Neural progenitor cell (in vitro differentiated cells): ENCODE measurements at regions not wholly inside any gene's neighbourhood (a gene's known extent, or its start where the extent isn't known, plus 50 kb on each side); places are given as distances from the start of the nearest gene placed in this dataset.

Source experiments
- DNase-seq: peaks from one replicate; pipeline ENCODE4 v3.0.0-alpha.2; 2016; ENCODE audit warnings: low spot score
- H2AFZ ChIP-seq: fragments of 200-600 bp; sonication (generic); replicated peaks from 2 replicates; pipeline ENCODE4 v1.6.1; 2016; ENCODE audit warnings: antibody characterized with exemption
- H3F3A ChIP-seq: fragments of 200-600 bp; sonication (generic); 2 replicates; pipeline ENCODE4 v1.6.1; 2016; ENCODE audit warnings: antibody characterized with exemption, low read depth
- H3K27ac ChIP-seq: fragments of 200-600 bp; sonication (generic); 2 replicates; pipeline ENCODE4 v1.5.1; 2016; ENCODE audit warnings: mild to moderate bottlenecking
- H3K27me3 ChIP-seq: fragments of 200-600 bp; sonication (generic); 2 replicates; pipeline ENCODE4 v1.6.1; 2016; ENCODE audit warnings: mild to moderate bottlenecking, moderate library complexity
- H3K36me3 ChIP-seq: fragments of 200-600 bp; sonication (generic); 2 replicates; pipeline ENCODE4 v1.5.1; 2016
- H3K4me1 ChIP-seq: fragments of 200-600 bp; sonication (generic); 2 replicates; pipeline ENCODE4 v1.6.1; 2016; ENCODE audit warnings: mixed run types
- H3K4me2 ChIP-seq: fragments of 200-600 bp; sonication (generic); 2 replicates; pipeline ENCODE4 v1.6.1; 2016
- H3K4me3 ChIP-seq: fragments of 200-600 bp; sonication (generic); 2 replicates; pipeline ENCODE4 v1.5.1; 2016
- H3K79me2 ChIP-seq: fragments of 200-600 bp; sonication (generic); 2 replicates; pipeline ENCODE4 v1.6.1; 2016; ENCODE audit warnings: low read depth
- H3K9ac ChIP-seq: fragments of 200-600 bp; sonication (generic); 2 replicates; pipeline ENCODE4 v1.6.1; 2016
- H3K9me3 ChIP-seq: fragments of 200-600 bp; sonication (generic); 2 replicates; pipeline ENCODE4 v1.5.1; 2016; ENCODE audit warnings: low read depth
- H4K20me1 ChIP-seq: fragments of 200-600 bp; sonication (generic); 2 replicates; pipeline ENCODE4 v1.6.1; 2016; ENCODE audit warnings: low read depth
- H3K27ac Mint-ChIP-seq: 3 replicates; pipeline ENCODE4 v1.8.0; 2021; ENCODE audit warnings: mixed read lengths
- H3K27me3 Mint-ChIP-seq: 2 replicates; pipeline ENCODE4 v1.8.0; 2022; ENCODE audit warnings: low read depth, mild to moderate bottlenecking, inconsistent platforms, moderate library complexity, mixed read lengths; ENCODE audit not compliant: insufficient read depth
- H3K36me3 Mint-ChIP-seq: 3 replicates; pipeline ENCODE4 v1.8.0; 2021; ENCODE audit warnings: mixed read lengths
- H3K4me1 Mint-ChIP-seq: 3 replicates; pipeline ENCODE4 v1.8.0; 2021; ENCODE audit warnings: mixed read lengths
- H3K4me3 Mint-ChIP-seq: 3 replicates; pipeline ENCODE4 v1.8.0; 2021; ENCODE audit warnings: mild to moderate bottlenecking, moderate library complexity, mixed read lengths
- H3K9me3 Mint-ChIP-seq: 3 replicates; pipeline ENCODE4 v1.8.0; 2020; ENCODE audit warnings: mixed read lengths
- CTCF ChIP-seq: fragments of 200-600 bp; sonication (generic); IDR thresholded peaks from 2 replicates; pipeline ENCODE4 v1.5.1; 2017; ENCODE audit warnings: antibody characterized with exemption, mild to moderate bottlenecking
- EZH2 ChIP-seq: fragments of 200-600 bp; sonication (generic); IDR thresholded peaks from 2 replicates; pipeline ENCODE4 v1.6.1; 2017; ENCODE audit warnings: antibody characterized with exemption, mild to moderate bottlenecking, moderate library complexity
- EZH2phosphoT487 ChIP-seq: fragments of 200-600 bp; sonication (generic); IDR thresholded peaks from 2 replicates; pipeline ENCODE4 v1.6.1; 2017; ENCODE audit warnings: antibody characterized with exemption

GRCh38 chr2:213231966-213232365, 52.3 kb upstream of the SPAG16 start:
- Histone ChIP-seq H4K20me1 (no peaks in the 10 kb centered on the region), H3K79me2 (no peaks in the 10 kb centered on the region), H3K4me1 (peaks cover 55% of the 10 kb centered on the region), H3K27me3 (no peaks in the 10 kb centered on the region), H3K4me3 (no peak overlapping the region), H3K36me3 (no peaks in the 10 kb centered on the region), H3K9me3 (no peaks in the 10 kb centered on the region), H3K27ac (peak overlapping the region; percentile 89), H3K9ac (no peak overlapping the region), H3K4me2 (peak overlapping the region; percentile 73), H3F3A (peaks cover 34% of the 10 kb centered on the region), H2AFZ (no peak overlapping the region)
- no peak for DNase-seq
- no peak for TF ChIP-seq CTCF
- no peak for TF ChIP-seq EZH2phosphoT487
- no peak for TF ChIP-seq EZH2
- Mint-ChIP-seq H3K27me3 (peaks cover 2% of the 10 kb centered on the region), H3K36me3 (no peaks in the 10 kb centered on the region), H3K4me3 (no peak overlapping the region), H3K4me1 (peaks cover 52% of the 10 kb centered on the region), H3K27ac (no peak overlapping the region), H3K9me3 (no peaks in the 10 kb centered on the region)

DNA sequence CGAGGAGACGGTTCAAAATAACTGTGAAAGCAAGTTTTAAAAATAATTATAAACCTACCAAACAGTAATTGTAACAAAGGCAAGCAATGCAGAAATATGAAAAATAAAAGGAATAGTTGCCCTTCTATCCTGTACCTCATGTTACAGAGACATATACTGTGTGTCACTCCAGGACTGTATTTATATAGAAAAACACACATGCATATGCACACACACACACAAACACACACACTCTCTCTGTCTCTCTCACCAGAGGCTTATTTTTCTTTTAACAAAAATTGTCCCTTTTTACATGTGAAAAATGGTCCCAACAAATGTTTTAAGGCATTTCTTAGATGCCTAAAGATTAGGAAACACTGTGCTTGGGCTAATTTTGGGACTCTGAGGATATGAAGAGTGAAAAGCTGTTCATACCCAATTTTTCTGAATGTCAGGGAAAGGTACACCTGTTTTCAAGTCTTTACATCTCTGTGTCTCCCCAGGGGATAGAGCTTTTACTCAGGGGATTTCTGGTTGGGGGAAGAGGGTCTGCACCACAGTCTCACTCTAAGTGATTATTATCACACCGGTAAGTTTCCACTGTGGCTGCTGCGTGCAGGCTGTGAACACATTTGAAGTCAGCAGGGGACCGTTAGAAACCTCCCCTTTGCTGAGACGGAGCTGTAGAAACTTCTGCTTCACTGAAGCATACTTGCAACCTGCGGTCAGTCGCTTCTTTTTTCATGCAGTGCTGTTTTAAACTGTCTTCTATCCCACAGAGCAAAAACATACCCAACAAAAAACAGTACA, 51.4 kb upstream of the SPAG16 start:
- H3K4me3 ChIP-seq, result peak overlapping the region; percentile 34

GRCh38 chr2:213233438-213234330, 50.6 kb upstream of the SPAG16 start:
- H4K20me1 ChIP-seq, result no peaks in the 10 kb centered on the region
- H3K4me2 ChIP-seq, result peak overlapping the region; percentile 73
- H3K27me3 ChIP-seq, result no peaks in the 10 kb centered on the region
- Mint-ChIP-seq H3K36me3 (no peaks in the 10 kb centered on the region), H3K27ac (peak overlapping the region; percentile 62), H3K27me3 (no peaks in the 10 kb centered on the region), H3K9me3 (no peaks in the 10 kb centered on the region), H3K4me3 (peak overlapping the region; percentile 17), H3K4me1 (peaks cover 65% of the 10 kb centered on the region)
- H3K9ac ChIP-seq, result no peak overlapping the region
- no peak overlapping the region for H2AFZ ChIP-seq
- peak overlapping the region; percentile 89 for H3K27ac ChIP-seq
- H3K79me2 ChIP-seq, result no peaks in the 10 kb centered on the region
- H3F3A ChIP-seq, result peaks cover 34% of the 10 kb centered on the region
- H3K9me3 ChIP-seq, result no peaks in the 10 kb centered on the region
- H3K4me1 ChIP-seq, result peaks cover 68% of the 10 kb centered on the region
- TF ChIP-seq EZH2 (no peak), EZH2phosphoT487 (no peak), CTCF (no peak)
- no peaks in the 10 kb centered on the region for H3K36me3 ChIP-seq
- peak overlapping the region; percentile 34 for H3K4me3 ChIP-seq
- no peak for DNase-seq

More for the DNA sequence above, 51.4 kb upstream of the SPAG16 start:
- Histone ChIP-seq H3K79me2 (no peaks in the 10 kb centered on the region), H4K20me1 (no peaks in the 10 kb centered on the region), H2AFZ (no peak overlapping the region), H3F3A (peaks cover 34% of the 10 kb centered on the region), H3K9ac (no peak overlapping the region), H3K27ac (peak overlapping the region; percentile 89), H3K4me1 (peaks cover 59% of the 10 kb centered on the region), H3K36me3 (no peaks in the 10 kb centered on the region), H3K27me3 (no peaks in the 10 kb centered on the region), H3K4me2 (peak overlapping the region; percentile 73), H3K9me3 (no peaks in the 10 kb centered on the region)
- no peaks in the 10 kb centered on the region for H3K9me3 Mint-ChIP-seq
- no peak for TF ChIP-seq EZH2
- no peak for TF ChIP-seq CTCF
- no peak for TF ChIP-seq EZH2phosphoT487
- H3K4me3 Mint-ChIP-seq, result peak overlapping the region; percentile 10
- H3K27ac Mint-ChIP-seq, result peak overlapping the region; percentile 76
- DNase-seq, result peak; percentile 79
- H3K27me3 Mint-ChIP-seq, result no peaks in the 10 kb centered on the region
- peaks cover 61% of the 10 kb centered on the region for H3K4me1 Mint-ChIP-seq
- no peaks in the 10 kb centered on the region for H3K36me3 Mint-ChIP-seq
